PFSK-1 (cell line): ENCODE measurements at regions not wholly inside any gene's neighbourhood (a gene's known extent, or its start where the extent isn't known, plus 50 kb on each side); places are given as distances from the start of the nearest gene placed in this dataset.

Experiments
- FOXP2 ChIP-seq: optimal IDR thresholded peaks from 2 replicates; pipeline ENCODE3; 2011; ENCODE audit warnings: borderline replicate concordance, control low read depth, inconsistent platforms; ENCODE audit not compliant: insufficient read depth; ENCODE audit errors: extremely low read length, extremely low read depth
- POLR2AphosphoS5 ChIP-seq: IDR thresholded peaks from 2 replicates; pipeline ENCODE4 v1.6.1; 2012; ENCODE audit warnings: low read depth, mild to moderate bottlenecking, control low read depth, low read length, moderate library complexity
- SIN3A ChIP-seq: IDR thresholded peaks from 2 replicates; pipeline ENCODE4 v1.6.1; 2012; ENCODE audit warnings: mild to moderate bottlenecking, low read length, moderate library complexity, borderline replicate concordance; ENCODE audit not compliant: insufficient read depth
- TAF1 ChIP-seq: IDR thresholded peaks from 2 replicates; pipeline ENCODE4 v1.6.1; 2012; ENCODE audit warnings: low read length, control low read depth, borderline replicate concordance; ENCODE audit not compliant: insufficient read depth
- TF ChIP-seq, protein P1 (sequence below), 2 experiments: IDR thresholded peaks; 2 replicates each; pipeline versions ENCODE4 v1.6.1 to v1.8.0; 2011 to 2012; ENCODE audit warnings: low read depth in 2 of 2, low read length in 2 of 2, control low read depth in 1 of 2, inconsistent platforms in 1 of 2, mild to moderate bottlenecking in 1 of 2, moderate library complexity in 1 of 2; ENCODE audit not compliant: insufficient read depth in 1 of 2

DNA sequence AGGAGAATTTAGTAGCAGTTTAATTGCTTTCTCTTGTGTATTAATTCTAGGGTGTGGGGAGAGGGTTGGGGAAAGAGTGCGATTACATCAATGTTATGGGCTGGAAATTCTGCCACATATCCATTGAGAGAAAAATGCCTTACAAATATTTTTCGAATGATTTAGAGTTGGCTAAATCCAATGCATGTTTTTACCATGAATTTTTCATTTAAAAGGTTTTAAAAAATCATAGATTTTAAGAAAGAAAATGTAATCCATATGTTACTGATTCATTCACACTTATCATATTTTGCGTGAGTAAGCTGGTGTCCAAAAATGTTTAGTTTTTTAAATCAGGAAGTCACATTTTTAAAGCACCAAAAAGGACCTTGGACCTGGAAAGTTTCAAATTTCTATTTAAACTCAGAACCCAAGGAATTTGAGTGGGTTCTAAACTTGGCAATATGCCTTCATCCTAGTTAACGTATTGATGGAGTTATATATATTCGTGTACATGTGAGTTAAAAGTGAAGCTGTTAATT, 627.4 kb upstream of the CITED2 start:
- no peak for TF ChIP-seq SIN3A
- TF ChIP-seq, protein P1, sequence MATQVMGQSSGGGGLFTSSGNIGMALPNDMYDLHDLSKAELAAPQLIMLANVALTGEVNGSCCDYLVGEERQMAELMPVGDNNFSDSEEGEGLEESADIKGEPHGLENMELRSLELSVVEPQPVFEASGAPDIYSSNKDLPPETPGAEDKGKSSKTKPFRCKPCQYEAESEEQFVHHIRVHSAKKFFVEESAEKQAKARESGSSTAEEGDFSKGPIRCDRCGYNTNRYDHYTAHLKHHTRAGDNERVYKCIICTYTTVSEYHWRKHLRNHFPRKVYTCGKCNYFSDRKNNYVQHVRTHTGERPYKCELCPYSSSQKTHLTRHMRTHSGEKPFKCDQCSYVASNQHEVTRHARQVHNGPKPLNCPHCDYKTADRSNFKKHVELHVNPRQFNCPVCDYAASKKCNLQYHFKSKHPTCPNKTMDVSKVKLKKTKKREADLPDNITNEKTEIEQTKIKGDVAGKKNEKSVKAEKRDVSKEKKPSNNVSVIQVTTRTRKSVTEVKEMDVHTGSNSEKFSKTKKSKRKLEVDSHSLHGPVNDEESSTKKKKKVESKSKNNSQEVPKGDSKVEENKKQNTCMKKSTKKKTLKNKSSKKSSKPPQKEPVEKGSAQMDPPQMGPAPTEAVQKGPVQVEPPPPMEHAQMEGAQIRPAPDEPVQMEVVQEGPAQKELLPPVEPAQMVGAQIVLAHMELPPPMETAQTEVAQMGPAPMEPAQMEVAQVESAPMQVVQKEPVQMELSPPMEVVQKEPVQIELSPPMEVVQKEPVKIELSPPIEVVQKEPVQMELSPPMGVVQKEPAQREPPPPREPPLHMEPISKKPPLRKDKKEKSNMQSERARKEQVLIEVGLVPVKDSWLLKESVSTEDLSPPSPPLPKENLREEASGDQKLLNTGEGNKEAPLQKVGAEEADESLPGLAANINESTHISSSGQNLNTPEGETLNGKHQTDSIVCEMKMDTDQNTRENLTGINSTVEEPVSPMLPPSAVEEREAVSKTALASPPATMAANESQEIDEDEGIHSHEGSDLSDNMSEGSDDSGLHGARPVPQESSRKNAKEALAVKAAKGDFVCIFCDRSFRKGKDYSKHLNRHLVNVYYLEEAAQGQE (IDR thresholded peaks at IDR 0.05; ENCODE audit: insufficient read depth in 1 of 2, low read depth in 2 of 2, low read length in 2 of 2) = no peak
- no peak for TF ChIP-seq POLR2AphosphoS5
- no peak for TF ChIP-seq TAF1
- no peak for TF ChIP-seq FOXP2

DNA sequence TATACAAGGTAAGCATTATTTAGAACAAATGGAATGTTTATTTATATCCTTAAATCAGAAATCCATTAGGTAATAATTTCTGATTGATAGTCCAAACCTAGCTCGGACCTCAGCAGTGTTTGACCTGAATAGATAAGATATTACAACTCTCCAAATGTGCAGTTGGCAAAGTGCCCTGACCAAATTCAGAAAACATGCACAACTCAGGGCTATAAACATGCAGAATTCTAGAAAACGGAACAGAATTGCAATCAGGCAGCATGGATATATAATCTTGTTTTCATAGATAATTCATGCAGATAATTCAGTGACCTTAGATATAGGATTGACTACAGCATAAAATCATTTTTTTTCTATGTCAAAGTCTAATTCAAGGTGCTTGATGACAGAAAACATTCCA, 626.6 kb upstream of the CITED2 start:
- TF ChIP-seq SIN3A (no peak), POLR2AphosphoS5 (no peak)

DNA sequence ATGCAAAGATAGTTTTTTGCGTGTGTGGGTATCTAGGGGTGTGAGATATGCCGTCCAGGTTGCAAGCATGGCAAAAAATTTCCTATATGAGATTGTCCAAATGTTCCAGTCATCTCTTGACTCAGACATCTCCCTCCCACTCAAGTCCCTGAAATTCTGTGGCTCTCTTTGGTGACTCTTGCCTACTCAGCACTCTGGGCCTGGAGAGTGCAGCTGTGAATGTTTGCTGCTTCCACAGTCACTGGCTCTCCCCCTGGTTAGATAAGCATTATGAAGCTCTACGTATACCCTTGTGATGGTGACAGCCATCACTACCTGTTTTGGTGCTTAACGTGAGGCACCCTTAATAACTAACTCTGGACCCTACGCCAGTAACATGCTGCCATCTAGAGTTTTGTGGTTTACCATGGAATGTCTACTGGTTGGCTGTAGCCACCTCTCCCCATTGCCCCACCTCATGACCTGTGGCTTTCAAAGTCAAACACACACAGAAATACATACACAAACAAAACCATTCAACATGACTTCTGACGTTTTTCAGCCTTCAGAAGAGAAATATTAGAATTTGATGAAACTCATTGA, 621.9 kb upstream of the CITED2 start:
- TF ChIP-seq SIN3A (no peak), FOXP2 (no peak), POLR2AphosphoS5 (no peak), TAF1 (no peak)
- TF ChIP-seq, protein P1 (IDR thresholded peaks at IDR 0.05; ENCODE audit: insufficient read depth in 1 of 2, low read depth in 2 of 2, low read length in 2 of 2) = no peak

DNA sequence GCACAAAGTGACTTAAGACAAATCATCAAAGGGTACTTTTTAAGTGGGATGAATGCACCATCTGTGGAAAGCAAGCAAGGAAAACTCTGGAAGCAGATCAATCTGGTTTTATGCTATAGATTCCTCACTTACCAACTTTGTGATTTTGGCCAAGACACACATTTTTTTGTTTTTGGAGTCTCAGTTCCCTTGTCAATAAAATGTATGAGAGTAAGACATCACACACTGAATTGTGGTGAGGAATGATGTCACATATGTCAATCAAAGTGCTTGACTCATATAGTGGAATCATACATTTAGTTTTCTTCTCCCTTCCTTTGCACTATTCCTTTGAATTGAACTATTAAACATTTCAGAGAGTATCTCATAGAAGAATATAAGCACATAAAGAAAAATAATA, 620.5 kb upstream of the CITED2 start:
- TF ChIP-seq FOXP2 = no peak

DNA sequence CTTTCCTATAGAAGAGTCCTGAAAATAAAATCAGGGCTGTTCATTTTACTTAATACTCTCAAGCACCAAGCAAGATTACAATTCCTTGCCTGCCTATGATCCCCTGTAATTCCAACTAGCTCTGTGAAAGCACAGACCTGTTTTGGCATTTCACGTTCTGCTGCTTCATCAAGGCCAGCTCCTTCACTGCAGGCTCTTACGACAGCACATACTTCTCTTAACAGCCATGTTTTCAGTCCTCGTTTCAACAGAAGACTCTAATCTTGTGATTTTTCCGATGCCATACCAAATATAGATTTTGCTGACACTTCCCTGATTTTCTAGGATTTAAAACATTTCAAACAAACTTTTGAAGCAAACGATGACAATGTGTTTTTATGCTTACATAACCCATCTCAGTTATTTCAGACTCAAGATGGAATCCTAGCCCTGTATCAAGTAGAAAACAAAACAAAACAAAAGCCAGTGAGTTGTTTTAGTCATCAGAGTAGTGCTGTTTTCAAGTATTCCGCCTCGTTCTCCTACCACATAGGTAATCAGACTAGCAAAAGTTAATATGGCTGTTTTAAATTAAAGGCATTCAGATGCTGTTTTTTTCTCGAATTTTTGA, 616.5 kb upstream of the CITED2 start:
- TF ChIP-seq SIN3A = no peak
- TF ChIP-seq TAF1 = no peak
- no peak for TF ChIP-seq POLR2AphosphoS5
- TF ChIP-seq, protein P1 (IDR thresholded peaks at IDR 0.05; ENCODE audit: insufficient read depth in 1 of 2, low read depth in 2 of 2, low read length in 2 of 2) = no peak
- no peak for TF ChIP-seq FOXP2

DNA sequence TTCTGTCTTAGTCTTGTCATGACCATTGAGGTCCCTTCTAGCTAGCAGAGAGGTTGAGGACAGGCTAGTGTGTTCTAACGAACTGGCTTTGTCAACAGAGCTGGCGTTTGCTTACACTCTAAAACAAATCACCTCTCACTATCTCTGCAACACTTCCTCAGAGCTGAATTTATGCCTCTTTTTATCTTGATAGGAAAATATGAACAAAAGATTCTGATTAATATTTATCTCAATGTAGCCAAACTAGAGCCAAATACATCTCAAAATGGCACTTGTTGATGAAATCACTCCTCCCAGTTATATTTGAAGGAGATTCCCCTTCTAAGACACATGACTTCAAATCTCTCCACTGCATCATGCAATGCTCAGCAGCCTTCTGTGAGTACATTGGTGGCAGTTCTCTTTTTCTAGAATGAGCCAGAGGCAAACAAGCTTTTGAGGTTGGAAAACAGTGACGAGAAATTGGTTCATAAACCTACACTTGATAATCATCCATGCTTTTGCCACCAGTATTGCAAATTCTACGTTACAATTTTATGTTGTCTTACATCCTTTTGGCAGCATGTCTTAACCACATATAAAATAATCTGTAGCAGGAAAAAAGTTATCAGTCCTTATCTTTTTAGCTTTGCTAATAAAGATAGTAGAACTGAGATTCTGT, 615.7 kb upstream of the CITED2 start:
- TF ChIP-seq, protein P1 (IDR thresholded peaks at IDR 0.05; ENCODE audit: insufficient read depth in 1 of 2, low read depth in 2 of 2, low read length in 2 of 2) = no peak
- TF ChIP-seq SIN3A (no peak), POLR2AphosphoS5 (no peak), TAF1 (no peak), FOXP2 (no peak)
